GM19397 (cell line): ENCODE measurements at regions not wholly inside any gene's neighbourhood (a gene's known extent, or its start where the extent isn't known, plus 50 kb on each side); places are given as distances from the start of the nearest gene placed in this dataset.
"Not testable (repeated sequence)": the region's sequence is repeated elsewhere in the genome, so short reads cannot be mapped to it uniquely, and the experiment has no call there.

Experiments
- ATAC-seq: cut with Tn5 transposase; IDR thresholded peaks from one replicate; pipeline ENCODE4 v1.9.1; 2021; ENCODE audit warnings: mild to moderate bottlenecking, moderate library complexity; ENCODE audit not compliant: unreplicated experiment

GRCh38 chr6:115814907-115815306, 245.8 kb downstream of the FRK start:
- ATAC-seq, result no peak

GRCh38 chr6:115811541-115811940, 249.2 kb downstream of the FRK start:
- no peak for ATAC-seq

- ATAC-seq, result no peak
Measured at GRCh38 chr6:115798229-115798628, 262.5 kb downstream of the FRK start.

GRCh38 chr6:115796829-115797228, 263.9 kb downstream of the FRK start:
- no peak for ATAC-seq

GRCh38 chr6:115796061-115796460, 264.6 kb downstream of the FRK start:
- no peak for ATAC-seq

- no peak for ATAC-seq
Measured at GRCh38 chr6:115783402-115784061, 277.2 kb downstream of the FRK start.

GRCh38 chr6:115782612-115783011, 278.1 kb downstream of the FRK start:
- ATAC-seq, result no peak

GRCh38 chr6:115773741-115774140, 286.9 kb downstream of the FRK start:
- ATAC-seq, result no peak

GRCh38 chr6:115770851-115771250, 289.8 kb downstream of the FRK start:
- no peak for ATAC-seq

- ATAC-seq, result no peak
Measured at GRCh38 chr6:115768500-115768899, 292.2 kb downstream of the FRK start.

- no peak for ATAC-seq
Measured at GRCh38 chr6:115767931-115768330, 292.8 kb downstream of the FRK start.

GRCh38 chr6:115766745-115767462, 293.8 kb downstream of the FRK start:
- ATAC-seq, result no peak

GRCh38 chr6:115765966-115766365, 294.7 kb downstream of the FRK start:
- ATAC-seq, result no peak

GRCh38 chr6:115759051-115759450, 301.6 kb downstream of the FRK start:
- ATAC-seq, result no peak

- no peak for ATAC-seq
Measured at GRCh38 chr6:115753446-115753845, 307.2 kb downstream of the FRK start.

GRCh38 chr6:115750946-115751345, 309.7 kb downstream of the FRK start:
- ATAC-seq, result no peak

GRCh38 chr6:115750292-115750691, 310.4 kb downstream of the FRK start:
- no peak for ATAC-seq

GRCh38 chr6:115747719-115748118, 313.0 kb downstream of the FRK start:
- no peak for ATAC-seq

GRCh38 chr6:115746583-115746982, 314.1 kb downstream of the FRK start:
- ATAC-seq, result not testable (repeated sequence)

GRCh38 chr6:115740907-115741306, 319.8 kb downstream of the FRK start:
- ATAC-seq, result no peak

- no peak for ATAC-seq
Measured at GRCh38 chr6:115735610-115736009, 325.1 kb downstream of the FRK start.

- ATAC-seq, result no peak
Measured at GRCh38 chr6:115733426-115733825, 327.3 kb downstream of the FRK start.

GRCh38 chr6:115729036-115729435, 331.7 kb downstream of the FRK start:
- no peak for ATAC-seq
